NCI-H460 (cell line): ENCODE measurements at regions not wholly inside any gene's neighbourhood (a gene's known extent, or its start where the extent isn't known, plus 50 kb on each side); places are given as distances from the start of the nearest gene placed in this dataset.

Experiments
- DNase-seq: peaks from one replicate; pipeline ENCODE4 v3.0.0-alpha.2; 2016; ENCODE audit warnings: low read depth; ENCODE audit errors: extremely low read depth

DNA sequence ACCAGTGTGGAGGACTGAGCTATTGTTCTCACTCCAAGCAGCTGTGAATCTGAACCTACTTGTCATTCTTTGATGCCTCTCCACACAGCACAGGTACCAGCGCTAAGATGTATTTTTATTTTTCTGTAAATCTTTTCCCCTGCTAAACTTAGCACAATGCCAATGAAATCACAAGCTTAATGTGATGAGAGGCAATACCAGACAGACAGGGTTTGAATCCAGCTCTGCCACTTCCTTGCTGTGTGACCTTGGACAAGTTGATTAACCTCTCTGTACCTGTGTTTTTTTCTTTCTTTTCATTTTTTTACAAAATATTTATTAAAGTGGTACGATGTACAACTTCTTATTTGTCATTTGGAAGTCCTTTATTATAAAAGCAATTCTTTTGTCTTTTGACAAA, 757.6 kb downstream of the MED13L start:
- no peak for DNase-seq

DNA sequence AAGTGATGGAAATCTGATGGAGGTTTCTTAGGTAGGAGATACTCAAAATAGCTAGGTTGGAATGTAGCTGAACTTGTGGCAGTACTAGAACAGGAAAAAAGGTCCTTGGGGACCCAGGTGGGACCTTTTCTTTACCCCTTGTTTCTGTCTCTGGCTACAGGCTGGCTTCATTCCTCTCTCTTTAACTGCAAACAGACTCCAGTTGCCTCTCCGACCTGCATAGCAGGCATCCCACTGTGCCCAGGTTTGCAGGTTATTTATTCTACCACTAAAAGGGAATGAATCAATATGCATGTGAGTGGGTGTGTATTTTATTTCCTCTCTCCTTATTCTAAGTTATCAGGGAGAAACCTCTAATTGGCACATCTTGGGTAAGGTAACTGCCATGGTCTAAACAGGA, 758.1 kb downstream of the MED13L start:
- DNase-seq = no peak

DNA sequence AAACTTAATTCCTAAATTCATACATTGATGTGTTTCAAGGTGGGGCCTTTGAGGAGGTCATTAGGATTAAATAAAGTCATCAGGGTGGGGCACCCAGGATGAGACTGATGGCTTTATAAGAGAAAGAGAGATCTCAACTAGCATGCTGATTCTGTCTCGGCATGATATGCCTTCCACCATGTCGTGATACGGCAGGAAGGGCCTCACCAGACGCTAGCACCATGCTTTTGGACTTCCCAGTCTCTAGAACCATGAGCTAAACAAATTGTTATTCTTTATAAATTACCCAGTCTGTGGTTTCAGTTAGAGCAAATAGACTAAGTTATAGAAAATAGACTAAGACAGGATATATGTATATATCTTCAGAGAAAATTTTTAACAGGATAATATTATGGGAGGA, 759.6 kb downstream of the MED13L start:
- DNase-seq = no peak

DNA sequence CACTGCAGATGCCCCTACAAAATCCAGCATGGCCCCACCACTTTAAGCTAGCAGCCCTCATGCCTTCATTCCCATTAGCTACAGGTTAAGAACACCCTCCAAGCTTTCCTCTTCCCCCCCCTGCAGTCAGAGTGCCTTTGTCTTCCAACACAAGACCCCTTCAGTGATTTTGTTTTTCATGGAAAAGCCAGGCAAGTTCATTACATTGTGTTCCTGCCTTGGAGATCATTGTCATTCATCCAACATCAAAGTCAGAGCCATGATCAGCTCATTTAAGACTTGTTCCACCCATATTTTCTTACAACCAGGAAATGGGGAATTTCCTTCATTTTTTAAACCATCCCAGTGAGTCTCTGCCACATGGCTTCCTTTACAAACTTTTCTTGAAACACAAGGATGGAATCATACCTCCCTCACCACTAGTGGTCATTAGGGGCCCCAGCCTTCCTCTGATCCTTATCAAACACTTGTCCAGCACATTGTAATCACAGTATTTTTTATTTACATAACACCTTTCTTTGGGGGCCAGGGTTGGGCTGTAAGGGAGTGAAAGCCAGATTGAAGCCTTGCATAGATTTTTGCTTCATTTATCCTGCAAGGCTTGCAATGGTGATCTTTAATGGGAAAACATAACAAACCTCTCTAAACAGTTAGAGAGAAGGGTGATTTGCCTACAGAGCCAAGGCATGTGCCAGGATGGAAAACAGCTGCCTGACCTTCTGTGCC, 765.3 kb downstream of the MED13L start:
- no peak for DNase-seq

DNA sequence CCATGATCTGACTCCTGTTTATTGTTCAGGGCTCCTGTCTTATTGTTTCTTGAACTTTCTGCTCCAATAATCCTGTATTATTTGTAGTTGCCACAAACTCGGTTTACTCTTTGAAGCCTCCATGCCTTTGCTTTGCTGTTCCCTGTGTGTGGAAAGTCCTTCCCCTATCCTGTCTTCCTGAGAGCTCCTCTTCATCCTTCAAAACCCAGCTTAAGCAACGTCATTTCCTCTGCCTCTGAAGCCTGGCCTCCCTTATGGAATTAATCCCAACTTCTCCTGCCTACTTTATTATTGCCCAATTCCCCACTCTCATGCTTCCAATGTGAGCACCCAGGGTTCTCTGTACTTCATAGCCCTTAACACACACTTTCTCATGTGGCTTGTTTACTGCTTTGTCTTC, 766.2 kb downstream of the MED13L start:
- DNase-seq = no peak

DNA sequence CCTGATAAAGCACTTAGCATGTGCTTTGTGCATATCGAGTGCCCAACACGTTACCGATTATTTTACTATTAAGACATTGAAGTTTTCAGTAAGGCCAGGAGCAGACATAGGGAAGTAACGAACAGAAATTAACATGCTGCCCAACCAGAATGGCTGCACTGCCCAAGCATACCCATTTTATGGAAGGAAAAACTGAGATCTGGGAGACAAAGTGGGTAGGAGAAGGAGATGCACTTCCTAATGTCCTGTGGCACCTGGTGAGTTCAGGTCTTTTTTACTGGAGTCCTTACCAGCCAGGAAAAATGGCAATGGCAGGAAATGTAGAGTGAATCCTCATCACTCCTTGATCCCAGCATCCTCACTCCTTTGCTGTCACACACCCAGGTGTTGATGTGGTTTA, 768.5 kb downstream of the MED13L start:
- no peak for DNase-seq

DNA sequence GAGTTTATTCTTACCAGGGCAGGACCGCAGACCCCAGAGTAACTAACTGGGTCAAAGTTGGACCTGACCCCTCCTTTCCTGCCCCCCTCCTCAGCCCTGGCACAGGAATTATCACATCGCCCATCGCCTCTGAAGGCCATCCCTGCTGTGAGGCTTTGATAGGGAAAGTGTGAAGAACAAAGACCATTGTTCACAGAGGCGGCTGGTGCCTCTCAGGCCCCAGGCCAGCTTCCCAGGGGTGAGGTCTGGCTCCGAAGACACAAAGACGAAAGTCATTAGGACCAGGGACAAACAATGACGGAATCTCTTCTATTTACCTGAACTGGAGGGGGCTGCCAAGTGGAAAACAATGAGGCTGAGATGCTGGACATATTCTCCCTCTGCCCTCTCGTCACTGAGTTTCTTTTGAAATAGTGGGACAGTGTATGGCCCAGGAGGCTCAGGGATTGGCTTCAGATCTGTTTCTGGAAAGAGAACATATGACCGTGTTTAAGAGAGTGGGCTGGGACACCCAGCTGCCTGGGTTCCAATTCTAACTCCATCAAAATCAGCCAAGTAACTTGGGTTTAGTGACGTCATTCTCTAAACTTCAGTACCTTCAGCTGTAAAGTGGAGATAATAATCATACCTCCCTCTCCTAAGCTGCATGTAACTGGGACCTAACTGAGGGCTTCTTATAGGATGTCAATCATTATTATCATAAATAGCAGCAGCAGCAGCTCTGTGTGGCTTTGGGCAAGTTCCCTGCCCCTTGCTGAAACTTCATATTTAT, 769.4 kb downstream of the MED13L start:
- no peak for DNase-seq

DNA sequence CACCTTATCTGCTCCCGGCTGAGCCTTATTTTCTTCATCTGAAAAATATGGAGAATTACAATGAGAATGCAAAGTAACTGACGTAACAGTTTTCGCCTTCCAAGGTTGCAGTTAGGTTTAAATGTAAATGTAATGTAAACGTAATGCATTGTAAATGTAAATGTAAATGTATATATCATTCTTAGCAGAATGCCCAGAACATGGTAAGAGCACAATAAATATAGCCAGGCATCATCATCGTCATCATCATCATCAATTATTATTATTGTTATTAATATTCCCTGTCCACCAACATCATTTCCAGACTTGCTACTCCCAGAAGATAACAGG, 770.0 kb downstream of the MED13L start:
- no peak for DNase-seq

DNA sequence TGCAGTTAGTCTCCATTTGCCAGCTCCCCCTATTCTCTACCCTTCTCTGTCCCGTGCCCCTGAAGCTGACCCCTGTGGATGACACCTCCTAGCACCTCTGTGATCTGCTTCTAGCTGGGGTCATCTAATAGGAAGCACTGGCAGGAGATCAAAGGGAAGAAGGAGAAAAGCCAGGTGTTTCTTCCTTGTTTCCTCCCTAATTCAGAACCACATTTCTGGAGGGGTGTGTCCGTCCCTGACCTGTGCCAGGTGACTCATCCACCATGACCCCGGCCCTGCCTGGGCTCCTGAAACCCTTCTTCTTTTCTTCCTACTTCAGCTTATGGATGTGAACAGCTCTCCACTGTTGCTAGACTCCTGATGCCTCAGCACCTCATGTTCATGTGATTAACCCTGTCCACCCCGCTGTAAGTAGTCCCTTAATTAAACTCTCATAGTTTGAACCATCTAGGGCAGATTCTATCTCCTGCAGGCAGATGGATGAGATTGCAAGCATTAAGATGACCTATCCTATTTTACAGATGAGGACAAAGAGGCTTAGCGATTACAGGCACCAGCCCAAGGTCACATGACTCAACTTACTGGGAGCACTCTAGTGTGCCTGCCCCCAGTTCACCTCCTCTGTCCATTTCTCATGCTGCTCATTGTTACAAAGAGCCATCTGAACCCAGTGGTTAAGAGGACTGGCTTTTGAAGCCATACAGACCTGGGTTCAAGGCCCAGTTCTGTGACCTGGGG, 770.5 kb downstream of the MED13L start:
- no peak for DNase-seq

DNA sequence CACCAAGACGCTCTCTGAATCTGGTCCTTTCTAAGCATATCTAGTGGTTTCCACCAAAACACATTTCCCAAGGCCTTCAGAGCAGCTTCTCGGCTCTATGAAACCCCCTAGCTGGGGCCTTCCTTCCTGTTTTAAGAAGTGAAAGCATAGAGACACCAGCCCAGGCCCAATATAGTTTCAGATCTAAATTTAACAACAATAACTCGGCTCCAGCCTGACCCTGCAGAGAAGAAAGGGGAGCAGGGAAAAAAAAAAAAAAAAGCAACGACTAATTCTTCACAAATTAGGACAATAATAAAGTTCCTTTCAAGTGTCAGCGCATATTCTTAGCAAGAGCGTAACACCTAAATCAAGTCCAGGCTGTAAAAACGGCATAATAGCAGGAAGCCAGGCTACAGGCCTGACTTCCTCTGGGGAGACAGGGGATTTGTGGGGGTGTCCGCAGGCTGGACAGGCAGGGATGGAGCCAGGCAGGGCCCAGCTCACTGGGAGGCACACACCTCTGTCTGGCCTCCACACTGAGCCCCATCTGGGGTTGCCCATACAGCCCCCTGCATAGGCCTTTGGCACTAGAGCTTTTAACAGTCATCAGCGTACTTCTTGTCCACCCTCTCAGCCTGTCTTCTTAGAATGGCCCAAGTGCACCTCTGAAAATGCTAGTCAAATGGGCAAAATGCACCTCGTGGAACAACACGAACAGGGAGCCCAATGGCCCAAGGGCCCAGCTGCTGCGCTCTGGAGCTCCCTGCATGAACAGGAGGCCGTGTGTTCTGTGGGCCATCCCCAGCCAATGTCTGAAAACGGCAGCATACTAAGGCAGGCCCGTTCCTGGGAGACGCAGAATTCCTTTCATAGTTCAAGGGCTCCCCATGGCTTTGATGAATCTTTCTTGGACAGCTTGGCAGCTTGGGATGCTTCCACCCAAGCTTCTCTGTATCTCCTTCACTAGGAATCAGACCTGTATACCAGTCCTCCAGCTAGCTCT, 772.9 kb downstream of the MED13L start:
- no peak for DNase-seq

DNA sequence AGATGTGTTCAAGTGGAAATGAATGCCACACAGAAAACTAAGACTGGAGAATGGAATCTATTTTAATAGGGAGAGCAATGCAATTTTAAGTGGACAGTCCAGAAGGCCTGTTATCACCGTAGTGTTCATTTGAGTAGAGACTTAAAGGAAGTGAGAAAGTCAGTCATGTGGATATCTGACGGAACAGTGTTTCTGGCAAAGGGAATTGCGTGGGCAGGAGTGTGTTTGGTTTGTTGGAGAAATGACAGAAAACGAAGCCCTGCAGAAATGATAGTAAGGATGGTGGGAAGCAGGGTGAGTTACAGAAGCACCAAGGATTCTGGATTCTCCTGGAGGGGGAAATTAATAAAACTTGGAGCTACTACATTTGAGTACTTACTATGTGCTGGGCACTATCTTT, 776.6 kb downstream of the MED13L start:
- no peak for DNase-seq

DNA sequence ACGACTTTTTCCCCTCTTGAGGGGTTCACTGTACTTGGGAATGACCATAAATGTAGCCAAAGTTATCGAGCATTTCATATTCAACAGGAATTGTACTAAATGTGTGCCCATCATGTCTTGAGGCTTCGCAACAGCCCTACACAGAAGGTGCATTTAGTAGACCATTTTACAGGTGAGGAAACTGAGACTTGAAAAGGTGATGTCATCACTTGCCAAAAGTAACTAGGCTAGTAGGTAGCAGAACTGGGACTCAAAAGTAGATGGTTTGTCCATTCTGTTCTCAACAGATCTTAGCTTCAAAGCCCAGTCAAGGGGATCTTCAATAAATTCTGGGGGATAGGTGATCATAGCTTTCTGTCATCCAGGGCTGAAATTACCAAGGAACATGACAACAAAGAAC, 782.2 kb downstream of the MED13L start:
- DNase-seq = no peak

DNA sequence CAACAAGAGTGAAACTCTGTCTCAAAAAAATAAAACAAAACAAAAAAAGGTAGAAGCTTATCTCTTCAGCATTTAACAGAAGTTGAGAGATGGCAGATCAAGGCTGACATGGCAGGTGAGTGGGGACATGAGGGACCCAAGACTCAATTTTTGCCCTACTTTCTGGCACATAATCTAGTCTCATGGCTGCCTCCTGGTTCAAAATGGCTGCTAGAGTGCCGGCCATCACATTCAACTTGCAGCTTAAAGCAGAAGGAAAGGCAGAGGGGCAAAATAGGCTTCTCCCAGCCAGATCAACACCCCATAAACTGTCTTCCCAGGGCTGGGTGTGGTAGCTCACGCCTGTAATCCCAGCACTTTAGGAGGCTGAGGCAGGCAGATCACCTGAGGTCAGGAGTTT, 784.9 kb downstream of the MED13L start:
- DNase-seq = no peak

DNA sequence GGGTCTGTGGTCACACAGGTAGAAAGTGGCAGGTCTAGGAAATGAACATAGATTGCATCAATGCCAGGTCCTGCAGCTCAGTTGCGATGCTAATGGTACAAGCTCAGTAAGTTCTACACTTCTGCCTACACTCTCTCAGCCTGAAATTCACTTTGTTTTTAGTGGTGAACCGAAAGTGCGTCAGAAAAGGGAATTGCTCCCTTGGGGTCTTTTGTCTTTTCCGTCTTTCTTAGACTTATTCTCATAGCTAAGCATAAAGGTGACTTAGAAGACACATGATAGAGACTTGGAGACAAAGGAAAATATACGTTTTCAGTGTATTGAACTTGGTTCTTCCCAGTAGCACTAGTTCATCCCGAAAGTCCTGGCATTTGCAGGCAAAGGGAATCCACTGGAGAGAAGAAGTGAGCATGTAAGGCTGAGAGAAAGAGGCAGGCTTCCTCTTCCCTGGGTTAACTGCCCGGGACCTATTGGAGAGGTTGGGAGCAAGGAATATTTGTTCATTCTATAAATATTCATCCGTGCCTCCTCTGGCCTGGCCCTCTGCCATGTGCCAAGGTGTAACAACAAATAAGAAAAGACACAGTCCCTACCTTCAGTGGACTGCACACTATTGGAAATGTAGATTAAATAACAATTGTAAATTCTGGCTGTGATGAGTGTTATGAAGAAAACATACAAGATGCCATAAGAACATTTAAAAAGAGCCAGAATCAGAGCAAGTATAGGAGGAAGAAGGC, 785.8 kb downstream of the MED13L start:
- DNase-seq = no peak

DNA sequence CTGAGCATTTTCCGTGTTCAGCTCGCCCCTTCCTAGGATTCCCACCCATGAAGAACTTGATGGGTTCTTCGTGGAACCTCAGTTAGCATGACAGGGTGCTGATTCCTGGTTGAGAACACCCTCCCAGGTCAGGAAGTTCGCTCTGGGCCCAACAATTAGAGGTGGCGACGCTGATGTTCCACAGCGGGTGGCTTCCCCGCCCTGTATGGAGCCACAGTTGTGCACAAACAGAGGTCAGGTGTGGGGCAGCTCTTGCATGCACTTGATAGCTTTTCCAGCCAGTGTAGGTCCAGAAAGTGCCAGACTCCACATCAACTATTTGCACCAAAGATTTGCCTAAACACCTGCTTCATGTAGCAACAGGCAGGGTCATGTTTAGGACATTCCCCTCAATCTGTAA, 788.2 kb downstream of the MED13L start:
- DNase-seq = no peak

DNA sequence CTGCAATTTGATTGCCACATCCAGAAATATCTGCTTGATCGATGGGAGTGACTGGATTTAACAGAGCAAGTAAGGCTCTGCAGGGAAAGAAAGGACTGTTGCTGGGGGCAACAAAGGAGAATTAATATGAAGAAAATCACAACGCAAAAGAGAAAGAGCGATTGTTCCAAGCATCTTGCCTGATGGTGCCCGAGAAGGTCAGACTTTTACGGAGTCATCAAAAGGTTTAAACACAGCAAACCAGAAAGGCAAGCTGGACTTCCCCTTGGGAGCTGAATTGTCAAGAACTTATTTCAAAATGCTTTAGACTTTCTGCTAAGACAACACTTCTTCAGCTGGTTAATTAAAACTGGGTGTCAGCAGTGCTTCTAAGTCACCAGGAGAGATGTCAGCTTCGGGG, 791.5 kb downstream of the MED13L start:
- no peak for DNase-seq

DNA sequence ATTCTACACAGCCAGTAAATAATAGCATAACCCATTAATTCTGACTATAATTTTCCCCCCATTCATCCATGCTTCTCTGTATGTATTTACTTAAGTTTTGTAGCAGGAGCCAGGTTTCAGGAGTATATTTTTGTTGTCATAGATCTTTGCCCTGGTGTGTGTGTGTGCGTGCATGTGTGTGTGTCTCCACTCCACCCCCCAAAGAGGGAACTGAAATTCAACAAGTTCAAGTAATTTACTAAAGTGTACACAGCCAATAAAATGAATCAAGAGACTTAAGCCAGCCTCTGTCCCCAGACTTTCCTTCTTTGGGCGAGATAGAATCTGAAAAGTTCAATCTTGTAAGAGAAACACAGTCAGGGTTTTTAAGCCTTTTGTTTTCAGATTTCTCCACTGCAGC, 792.0 kb downstream of the MED13L start:
- no peak for DNase-seq

DNA sequence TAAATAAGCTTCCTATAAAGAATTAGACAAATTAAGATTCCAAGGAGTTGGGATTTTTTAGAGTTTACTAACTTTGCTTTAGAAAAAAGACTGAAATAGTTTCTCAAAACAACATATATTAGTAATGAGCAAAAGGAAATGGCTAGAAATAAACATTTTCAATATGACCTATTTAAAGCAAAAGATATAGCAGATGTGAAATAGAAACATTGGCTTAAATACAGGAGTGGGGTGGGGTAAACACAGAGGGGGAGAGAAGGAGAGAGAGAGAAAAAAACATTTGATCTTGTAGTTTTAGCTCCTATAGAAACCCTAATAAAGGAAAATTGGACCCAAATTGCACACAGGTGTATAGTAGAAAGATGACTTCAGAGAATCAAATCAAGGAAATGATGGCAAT, 794.5 kb downstream of the MED13L start:
- no peak for DNase-seq

DNA sequence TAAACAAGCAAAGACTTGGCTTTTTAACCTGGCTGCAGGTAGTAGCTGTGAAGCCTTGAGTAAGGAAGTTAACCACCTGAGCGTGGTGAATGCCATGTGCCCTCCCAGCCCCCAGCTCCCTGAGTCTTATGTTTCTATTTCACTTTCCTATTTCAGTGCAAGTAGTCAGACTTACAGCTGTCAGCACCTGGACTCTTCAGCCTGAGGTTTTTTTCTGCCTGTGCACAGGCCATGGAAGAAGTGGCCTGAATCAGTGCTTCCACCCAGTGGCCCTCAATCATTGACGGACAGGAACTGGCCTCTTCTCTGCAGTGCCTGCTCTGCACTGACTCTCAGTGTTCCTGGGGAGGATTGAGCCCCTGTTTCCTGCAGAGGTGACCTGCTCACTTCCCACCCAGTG, 796.4 kb downstream of the MED13L start:
- DNase-seq = no peak

DNA sequence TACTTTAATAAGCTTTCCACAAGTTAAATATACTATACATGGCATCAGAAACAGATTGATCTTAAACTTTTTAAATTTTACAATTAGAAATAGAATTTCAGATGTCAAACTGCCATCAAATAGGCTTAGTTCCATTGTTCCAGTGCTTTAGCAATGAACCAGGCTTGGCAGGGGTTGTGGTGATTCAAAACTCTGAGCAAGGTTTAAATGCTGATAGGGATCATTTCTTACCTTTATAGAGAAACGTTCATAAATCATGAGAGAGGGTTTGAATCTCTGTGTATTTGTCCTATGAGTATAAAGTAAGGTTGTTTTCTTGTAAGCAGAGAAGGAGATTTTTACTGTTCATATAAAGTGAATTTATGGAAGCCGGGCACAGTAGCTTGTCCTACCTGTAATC, 794.5 kb upstream of the TBX3 start:
- no peak for DNase-seq
